Neural cell (in vitro differentiated cells): ENCODE measurements at regions not wholly inside any gene's neighbourhood (a gene's known extent, or its start where the extent isn't known, plus 50 kb on each side); places are given as distances from the start of the nearest gene placed in this dataset.

Experiments
- SMC3 ChIP-seq: fragments of 450-650 bp; conservative IDR thresholded peaks from 2 replicates; pipeline ENCODE4 v1.6.1; 2014; ENCODE audit warnings: antibody characterized with exemption, mild to moderate bottlenecking, moderate library complexity; ENCODE audit not compliant: poor library complexity
- TF ChIP-seq, protein P1 (sequence below): fragments of 450-650 bp; IDR thresholded peaks from 2 replicates; pipeline ENCODE4 v1.5.1; 2014; ENCODE audit warnings: antibody characterized with exemption, mild to moderate bottlenecking, moderate library complexity; ENCODE audit not compliant: poor library complexity, severe bottlenecking

DNA sequence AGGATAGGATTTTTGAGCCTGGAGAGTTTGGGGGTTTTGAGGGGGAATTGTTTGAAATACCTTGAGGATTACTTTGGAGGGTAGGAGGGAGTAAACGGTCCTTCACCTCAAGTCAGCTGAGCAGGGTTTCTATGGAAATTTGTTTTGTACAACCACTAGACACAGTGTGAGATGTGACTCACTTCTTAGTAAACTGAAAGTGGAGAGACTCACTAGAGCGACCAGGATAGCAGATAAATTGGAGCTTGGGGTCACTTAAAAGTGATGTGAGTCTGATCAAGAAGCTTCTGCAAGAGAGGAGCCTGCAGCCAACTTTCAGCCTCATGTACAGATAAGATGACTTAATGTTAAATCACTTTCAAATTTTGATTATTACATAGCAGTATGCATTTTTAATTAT lies 1945.9 kb upstream of the NUDT12 start:
- TF ChIP-seq SMC3 = no peak
- TF ChIP-seq, protein P1, sequence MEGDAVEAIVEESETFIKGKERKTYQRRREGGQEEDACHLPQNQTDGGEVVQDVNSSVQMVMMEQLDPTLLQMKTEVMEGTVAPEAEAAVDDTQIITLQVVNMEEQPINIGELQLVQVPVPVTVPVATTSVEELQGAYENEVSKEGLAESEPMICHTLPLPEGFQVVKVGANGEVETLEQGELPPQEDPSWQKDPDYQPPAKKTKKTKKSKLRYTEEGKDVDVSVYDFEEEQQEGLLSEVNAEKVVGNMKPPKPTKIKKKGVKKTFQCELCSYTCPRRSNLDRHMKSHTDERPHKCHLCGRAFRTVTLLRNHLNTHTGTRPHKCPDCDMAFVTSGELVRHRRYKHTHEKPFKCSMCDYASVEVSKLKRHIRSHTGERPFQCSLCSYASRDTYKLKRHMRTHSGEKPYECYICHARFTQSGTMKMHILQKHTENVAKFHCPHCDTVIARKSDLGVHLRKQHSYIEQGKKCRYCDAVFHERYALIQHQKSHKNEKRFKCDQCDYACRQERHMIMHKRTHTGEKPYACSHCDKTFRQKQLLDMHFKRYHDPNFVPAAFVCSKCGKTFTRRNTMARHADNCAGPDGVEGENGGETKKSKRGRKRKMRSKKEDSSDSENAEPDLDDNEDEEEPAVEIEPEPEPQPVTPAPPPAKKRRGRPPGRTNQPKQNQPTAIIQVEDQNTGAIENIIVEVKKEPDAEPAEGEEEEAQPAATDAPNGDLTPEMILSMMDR = no peak
